GM18505 (cell line): ENCODE measurements at regions not wholly inside any gene's neighbourhood (a gene's known extent, or its start where the extent isn't known, plus 50 kb on each side); places are given as distances from the start of the nearest gene placed in this dataset.

Experiments used
- ATAC-seq: cut with Tn5 transposase; IDR thresholded peaks from one replicate; pipeline ENCODE4 v1.9.1; 2021; ENCODE audit not compliant: unreplicated experiment
- POLR2A ChIP-seq: IDR thresholded peaks from 4 replicates; pipeline ENCODE4 v1.6.1; 2011; ENCODE audit warnings: borderline replicate concordance; ENCODE audit not compliant: insufficient read depth, insufficient read length; ENCODE audit errors: extremely low read depth

- no peak for TF ChIP-seq POLR2A
- no peak for ATAC-seq
Measured at GRCh38 chr18:40017021-40017420, 1938.0 kb upstream of the PIK3C3 start.

DNA sequence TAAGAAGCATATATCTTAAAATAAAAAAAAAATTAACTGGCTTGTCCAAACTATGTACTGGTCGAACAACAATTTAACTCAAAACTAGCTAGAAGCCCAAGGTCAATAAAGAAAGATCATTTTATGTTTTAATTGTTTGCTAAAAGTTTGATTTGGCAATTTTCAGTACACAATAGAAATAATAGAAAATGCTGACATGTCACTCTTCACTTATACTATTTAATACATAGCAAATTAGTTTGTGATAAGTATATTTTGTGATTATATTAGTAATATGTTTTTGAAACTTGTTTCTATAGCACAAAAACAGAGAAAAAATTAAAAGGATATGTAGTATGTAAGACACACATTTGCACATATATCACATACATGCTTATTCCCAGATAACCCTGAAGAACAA is 1938.6 kb upstream of the PIK3C3 start:
- no peak for ATAC-seq

DNA sequence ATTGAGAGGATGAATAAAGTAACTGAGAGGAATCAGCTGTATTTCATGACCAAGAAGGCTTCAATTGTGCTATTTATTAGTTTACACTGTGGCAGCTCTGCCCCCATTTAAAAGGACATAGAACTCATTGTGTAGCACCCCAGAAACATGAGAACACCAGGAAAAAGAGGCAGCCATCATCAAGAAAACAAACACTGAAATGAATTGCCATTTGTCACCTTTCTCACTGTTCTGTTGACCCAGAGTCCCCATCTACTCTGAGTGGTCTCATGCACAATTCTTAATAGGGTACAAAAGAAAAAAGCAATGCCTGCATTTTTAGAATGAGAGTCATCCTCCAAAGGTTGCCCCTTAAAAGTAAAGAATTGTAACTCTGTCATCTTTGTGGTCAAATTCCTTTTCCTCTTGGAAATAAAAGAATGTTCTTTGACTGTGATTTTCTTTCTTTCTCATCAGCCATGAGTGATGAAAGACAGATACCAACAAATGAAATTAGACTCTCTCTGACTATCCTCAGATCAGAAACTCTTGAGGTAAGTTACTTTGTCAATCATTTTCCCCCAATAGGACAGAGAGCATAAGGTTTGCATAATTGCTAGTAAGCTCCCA is 1941.9 kb upstream of the PIK3C3 start:
- TF ChIP-seq POLR2A: no peak
- no peak for ATAC-seq

More for the DNA sequence above, 1938.6 kb upstream of the PIK3C3 start:
- TF ChIP-seq POLR2A: no peak

DNA sequence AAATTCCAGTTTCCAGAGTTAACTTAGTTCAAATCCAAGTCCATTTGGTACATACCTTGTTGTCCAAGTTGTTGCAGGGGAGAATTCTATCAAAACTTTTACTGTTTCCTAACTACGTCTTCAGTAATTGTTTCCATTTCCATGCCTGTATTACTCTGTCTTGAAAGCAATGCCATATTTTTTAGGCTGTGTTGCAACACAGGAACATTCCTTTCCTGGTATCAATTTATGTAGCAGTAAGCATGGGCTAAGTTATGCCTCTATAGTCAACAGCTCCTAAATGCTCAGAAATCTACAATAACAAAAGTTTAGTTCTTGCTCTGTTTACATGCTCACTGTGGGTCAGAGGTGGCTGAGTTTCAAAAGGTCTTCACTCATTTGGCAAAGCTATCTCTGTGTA is 1943.8 kb upstream of the PIK3C3 start:
- no peak for TF ChIP-seq POLR2A
- no peak for ATAC-seq

GRCh38 chr18:40006634-40007033 is 1948.4 kb upstream of the PIK3C3 start:
- no peak for ATAC-seq
- TF ChIP-seq POLR2A: no peak

DNA sequence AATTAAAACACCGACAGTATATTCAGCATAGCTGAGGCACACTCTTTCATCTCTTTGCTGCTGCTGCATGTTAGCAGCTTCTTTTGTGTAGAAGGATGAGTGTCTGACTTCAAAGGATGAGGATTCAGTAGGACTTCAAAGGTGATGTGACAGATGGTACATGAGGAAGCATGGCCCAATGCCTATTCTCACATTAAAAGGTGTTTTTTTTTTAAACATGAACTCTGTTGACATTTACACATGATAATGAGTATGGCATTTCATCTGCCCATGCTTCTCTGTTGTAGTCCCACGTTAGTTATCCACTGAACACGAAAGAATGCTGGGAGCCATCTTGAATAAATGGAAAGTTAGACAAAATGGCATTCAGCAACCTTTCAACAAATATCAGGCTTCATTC is 1950.8 kb upstream of the PIK3C3 start:
- ATAC-seq: no peak
- TF ChIP-seq POLR2A: no peak

- no peak for TF ChIP-seq POLR2A
Measured at GRCh38 chr18:39998317-39998716, 1956.7 kb upstream of the PIK3C3 start.

GRCh38 chr18:39994498-39994897 is 1960.5 kb upstream of the PIK3C3 start:
- no peak for TF ChIP-seq POLR2A

More at GRCh38 chr18:39998317-39998716, 1956.7 kb upstream of the PIK3C3 start:
- ATAC-seq: no peak

GRCh38 chr18:39991696-39992265 is 1963.3 kb upstream of the PIK3C3 start:
- no peak for TF ChIP-seq POLR2A
- ATAC-seq: no peak

More at GRCh38 chr18:39994498-39994897, 1960.5 kb upstream of the PIK3C3 start:
- no peak for ATAC-seq

GRCh38 chr18:39990540-39990939 is 1964.5 kb upstream of the PIK3C3 start:
- TF ChIP-seq POLR2A: no peak
- ATAC-seq: no peak

GRCh38 chr18:39976771-39977170 is 1978.3 kb upstream of the PIK3C3 start:
- TF ChIP-seq POLR2A: no peak
- ATAC-seq: no peak

GRCh38 chr18:39972521-39972920 is 1982.5 kb upstream of the PIK3C3 start:
- ATAC-seq: no peak
- no peak for TF ChIP-seq POLR2A

GRCh38 chr18:39969803-39970494 is 1985.1 kb upstream of the PIK3C3 start:
- ATAC-seq: no peak

DNA sequence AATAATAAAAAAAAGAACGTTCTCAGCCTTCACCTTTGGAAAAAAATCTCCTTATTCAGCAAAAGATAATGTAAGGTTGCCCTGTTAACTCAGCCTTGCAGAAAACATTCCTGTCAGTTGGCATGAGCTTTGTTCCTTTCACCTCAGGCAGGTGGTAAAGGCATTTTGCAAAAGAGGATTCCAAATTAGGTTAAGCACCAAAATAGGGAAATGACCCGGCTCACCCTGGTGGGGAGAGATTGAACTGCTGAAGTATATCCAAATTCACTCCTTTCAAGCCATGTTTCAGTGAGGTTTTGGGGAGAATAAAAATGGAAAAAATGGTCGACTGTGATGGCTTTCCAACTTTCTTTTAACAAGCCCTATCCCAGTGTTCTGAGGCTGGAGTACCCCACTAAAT is 1988.8 kb upstream of the PIK3C3 start:
- no peak for ATAC-seq
- TF ChIP-seq POLR2A: no peak

More at GRCh38 chr18:39969803-39970494, 1985.1 kb upstream of the PIK3C3 start:
- no peak for TF ChIP-seq POLR2A
